ENCODE measurements at regions not wholly inside any gene's neighbourhood (a gene's known extent, or its start where the extent isn't known, plus 50 kb on each side); places are given as distances from the start of the nearest gene placed in this dataset.

GRCh38 chr17:77402159-77402731 lies 261.5 kb downstream of the SEC14L1 start:
- no peak for DNase-seq (ENCODE audit: low read depth in 1 of 2, low spot score in 1 of 2)
- no peak for TF ChIP-seq JUND (IDR thresholded peaks at IDR 0.05; ENCODE audit: low read depth)
- in situ Hi-C loops (cut with HindIII; ENCODE audit: low pct_unique_long_range_greater_than_20kb, low sequenced_read_pairs): no loop called here

GRCh38 chr17:77403854-77404253 lies 263.1 kb downstream of the SEC14L1 start:
- no peak for TF ChIP-seq JUND (IDR thresholded peaks at IDR 0.05; ENCODE audit: low read depth)
- in situ Hi-C loops (cut with HindIII; ENCODE audit: low pct_unique_long_range_greater_than_20kb, low sequenced_read_pairs): no loop called here
- no peak for DNase-seq (ENCODE audit: low read depth in 1 of 2, low spot score in 1 of 2)

- no peak for TF ChIP-seq JUND (IDR thresholded peaks at IDR 0.05; ENCODE audit: low read depth)
- DNase-seq (ENCODE audit: low read depth in 1 of 2, low spot score in 1 of 2): no peak
- in situ Hi-C loops (cut with HindIII; ENCODE audit: low pct_unique_long_range_greater_than_20kb, low sequenced_read_pairs): no loop called here
These were observed 264.2 kb downstream of the SEC14L1 start for GRCh38 chr17:77404812-77405581.

GRCh38 chr17:77405867-77406732 lies 265.3 kb downstream of the SEC14L1 start:
- TF ChIP-seq JUND (IDR thresholded peaks at IDR 0.05; ENCODE audit: low read depth): no peak
- no peak for DNase-seq (ENCODE audit: low read depth in 1 of 2, low spot score in 1 of 2)
- in situ Hi-C loops (cut with HindIII; ENCODE audit: low pct_unique_long_range_greater_than_20kb, low sequenced_read_pairs): no loop called here

- TF ChIP-seq JUND (IDR thresholded peaks at IDR 0.05; ENCODE audit: low read depth): no peak
- no peak for DNase-seq (ENCODE audit: low read depth in 1 of 2, low spot score in 1 of 2)
- in situ Hi-C loops (cut with HindIII; ENCODE audit: low pct_unique_long_range_greater_than_20kb, low sequenced_read_pairs): no loop called here
These were observed 266.8 kb downstream of the SEC14L1 start for GRCh38 chr17:77407321-77408277.

- no peak for TF ChIP-seq JUND (IDR thresholded peaks at IDR 0.05; ENCODE audit: low read depth)
- DNase-seq (ENCODE audit: low read depth in 1 of 2, low spot score in 1 of 2): no peak
- in situ Hi-C loops (cut with HindIII; ENCODE audit: low pct_unique_long_range_greater_than_20kb, low sequenced_read_pairs): no loop called here
These were observed 267.5 kb downstream of the SEC14L1 start for GRCh38 chr17:77408284-77408683.

- in situ Hi-C loops (cut with HindIII; ENCODE audit: low pct_unique_long_range_greater_than_20kb, low sequenced_read_pairs): no loop called here
- no peak for TF ChIP-seq JUND (IDR thresholded peaks at IDR 0.05; ENCODE audit: low read depth)
- no peak for DNase-seq (ENCODE audit: low read depth in 1 of 2, low spot score in 1 of 2)
These were observed 268.8 kb downstream of the SEC14L1 start for GRCh38 chr17:77409282-77410161.

GRCh38 chr17:77410470-77410869 lies 269.7 kb downstream of the SEC14L1 start:
- in situ Hi-C loops (cut with HindIII; ENCODE audit: low pct_unique_long_range_greater_than_20kb, low sequenced_read_pairs): no loop called here
- TF ChIP-seq JUND (IDR thresholded peaks at IDR 0.05; ENCODE audit: low read depth): no peak
- no peak for DNase-seq (ENCODE audit: low read depth in 1 of 2, low spot score in 1 of 2)

GRCh38 chr17:77414811-77415400 lies 274.1 kb downstream of the SEC14L1 start:
- DNase-seq (ENCODE audit: low read depth in 1 of 2, low spot score in 1 of 2): no peak
- no peak for TF ChIP-seq JUND (IDR thresholded peaks at IDR 0.05; ENCODE audit: low read depth)
- in situ Hi-C loops (cut with HindIII; ENCODE audit: low pct_unique_long_range_greater_than_20kb, low sequenced_read_pairs): no loop called here

- TF ChIP-seq JUND (IDR thresholded peaks at IDR 0.05; ENCODE audit: low read depth): no peak
- DNase-seq (ENCODE audit: low read depth in 1 of 2, low spot score in 1 of 2): no peak
- in situ Hi-C loops (cut with HindIII; ENCODE audit: low pct_unique_long_range_greater_than_20kb, low sequenced_read_pairs): no loop called here
These were observed 275.4 kb downstream of the SEC14L1 start for GRCh38 chr17:77416105-77416713.

All from T47D (cell line).